H1 (cell line): ENCODE measurements at regions not wholly inside any gene's neighbourhood (a gene's known extent, or its start where the extent isn't known, plus 50 kb on each side); places are given as distances from the start of the nearest gene placed in this dataset.

ENCODE experiments used
- CTCF ChIA-PET: fragments of 300-600 bp; sonication (Branson Sonifier 250); formaldehyde crosslinking; loops from one replicate; lab custom pipeline; 2021; ENCODE audit not compliant: partially characterized antibody; lab: Charles Lee
- POLR2A ChIA-PET: fragments of 300-600 bp; sonication (Branson Sonifier 250); formaldehyde crosslinking; loops from one replicate; lab custom pipeline; 2021; ENCODE audit warnings: inconsistent platforms; ENCODE audit not compliant: partially characterized antibody; lab: Charles Lee
- DNase-seq, 2 experiments: peaks; one replicate each; pipeline versions ENCODE4 v3.0.0 to v3.0.0-alpha.2; 2010 to 2022; ENCODE audit warnings: low spot score in 2 of 2, low read depth in 1 of 2, mixed read lengths in 1 of 2
- FAIRE-seq: peaks from 2 replicates; lab custom pipeline; 2011; peaks lifted over from hg19 to GRCh38; lab: Jason Lieb, UNC
- H2AFZ ChIP-seq: 2 replicates; pipeline ENCODE4 v1.8.1; 2012; ENCODE audit warnings: low read length, inconsistent platforms
- H2AK5ac ChIP-seq: 2 replicates; pipeline ENCODE4 v1.6.1; 2013; ENCODE audit warnings: low read depth, low read length
- H2BK120ac ChIP-seq: replicated peaks from 2 replicates; pipeline ENCODE3; 2013; ENCODE audit warnings: low read depth, low read length, inconsistent platforms
- H2BK12ac ChIP-seq: 2 replicates; pipeline ENCODE4 v1.6.1; 2013; ENCODE audit warnings: low read depth, low read length
- H2BK15ac ChIP-seq: 2 replicates; pipeline ENCODE4 v1.6.1; 2013; ENCODE audit warnings: low read length
- H2BK20ac ChIP-seq: 2 replicates; pipeline ENCODE4 v1.6.1; 2013; ENCODE audit warnings: low read length
- H2BK5ac ChIP-seq: 2 replicates; pipeline ENCODE4 v1.6.1; 2013; ENCODE audit warnings: low read depth, low read length
- H3K14ac ChIP-seq: 2 replicates; pipeline ENCODE4 v1.6.1; 2013; ENCODE audit warnings: inconsistent platforms; ENCODE audit not compliant: insufficient read length
- H3K18ac ChIP-seq: 2 replicates; pipeline ENCODE4 v1.6.1; 2013; ENCODE audit warnings: low read length; ENCODE audit errors: extremely low read depth
- H3K23ac ChIP-seq: 2 replicates; pipeline ENCODE4 v1.6.1; 2013; ENCODE audit warnings: inconsistent platforms; ENCODE audit not compliant: insufficient read length
- H3K23me2 ChIP-seq: 2 replicates; pipeline ENCODE4 v1.6.1; 2013; ENCODE audit warnings: low read depth, low read length
- H3K27ac ChIP-seq: 2 replicates; pipeline ENCODE4 v1.6.1; 2011; ENCODE audit warnings: low read depth, low read length, inconsistent platforms
- H3K27me3 ChIP-seq, 4 experiments: replicated peaks in 1 of 4; 1 replicate in 1 of 4; 2 replicates in 3 of 4; pipeline versions ENCODE4 v1.6.1 to v1.8.1; 2011 to 2013; ENCODE audit warnings: low read length in 3 of 4, mild to moderate bottlenecking in 3 of 4, inconsistent platforms in 2 of 4, mixed read lengths in 2 of 4, moderate library complexity in 1 of 4; ENCODE audit not compliant: control insufficient read depth in 3 of 4, insufficient read depth in 3 of 4; ENCODE audit errors: extremely low read depth in 1 of 4
- H3K36me3 ChIP-seq, 4 experiments: 2 replicates each; pipeline versions ENCODE4 v1.6.1 to v1.8.1; 2011 to 2013; ENCODE audit warnings: mild to moderate bottlenecking in 4 of 4, low read length in 3 of 4, moderate library complexity in 2 of 4, control low read depth in 1 of 4, inconsistent platforms in 1 of 4; ENCODE audit not compliant: insufficient read depth in 4 of 4, control insufficient read depth in 2 of 4
- H3K4ac ChIP-seq: replicated peaks from 2 replicates; pipeline ENCODE3; 2013; ENCODE audit warnings: low read length, low read depth, mixed read lengths, inconsistent platforms; ENCODE audit not compliant: insufficient read length
- H3K4me1 ChIP-seq, 4 experiments: replicated peaks in 1 of 4; 1 replicate in 1 of 4; 2 replicates in 3 of 4; pipeline versions ENCODE4 v1.6.1 to v1.8.1; 2011 to 2013; ENCODE audit warnings: low read length in 3 of 4, inconsistent platforms in 2 of 4, mixed read lengths in 1 of 4; ENCODE audit not compliant: insufficient read depth in 4 of 4, control insufficient read depth in 3 of 4
- H3K4me2 ChIP-seq, 2 experiments: 2 replicates each; pipeline versions ENCODE4 v1.6.1 to v1.8.1; 2011 to 2013; ENCODE audit warnings: low read depth in 2 of 2, low read length in 2 of 2, control low read depth in 1 of 2, inconsistent platforms in 1 of 2, mild to moderate bottlenecking in 1 of 2; ENCODE audit not compliant: insufficient read depth in 1 of 2
- H3K4me3 ChIP-seq, 4 experiments: fragments of 200-600, 300-600 bp in 1 of 4; sonication (generic), shearing (Covaris generic), sonication (Bioruptor Twin) in 1 of 4; 2 replicates each; pipeline versions ENCODE4 v1.5.1 to v1.8.1; 2011 to 2016; ENCODE audit warnings: low read length in 4 of 4, low read depth in 3 of 4, control low read depth in 2 of 4, inconsistent platforms in 2 of 4, mild to moderate bottlenecking in 2 of 4, mixed read lengths in 1 of 4, moderate library complexity in 1 of 4; ENCODE audit not compliant: insufficient read depth in 2 of 4; ENCODE audit errors: extremely low read depth in 1 of 4
- H3K56ac ChIP-seq: replicated peaks from 2 replicates; pipeline ENCODE3; 2013; ENCODE audit warnings: low read depth, mild to moderate bottlenecking, mixed read lengths, low read length, inconsistent platforms; ENCODE audit not compliant: insufficient read length
- H3K79me1 ChIP-seq: 2 replicates; pipeline ENCODE4 v1.6.1; 2013; ENCODE audit warnings: low read depth, low read length, control low read depth
- H3K79me2 ChIP-seq, 2 experiments: 2 replicates each; pipeline versions ENCODE4 v1.6.1 to v1.8.1; 2012 to 2013; ENCODE audit warnings: low read length in 2 of 2, mild to moderate bottlenecking in 2 of 2, inconsistent platforms in 1 of 2; ENCODE audit not compliant: insufficient read depth in 2 of 2, control insufficient read depth in 1 of 2
- H3K9ac ChIP-seq, 4 experiments: replicated peaks in 1 of 4; 1 replicate in 1 of 4; 2 replicates in 3 of 4; pipeline versions ENCODE4 v1.6.1 to v1.8.1; 2011 to 2013; ENCODE audit warnings: low read depth in 3 of 4, low read length in 3 of 4, control low read depth in 2 of 4, mild to moderate bottlenecking in 2 of 4, moderate library complexity in 2 of 4, inconsistent platforms in 1 of 4; ENCODE audit errors: extremely low read depth in 1 of 4
- H3K9me3 ChIP-seq, 2 experiments: 2 replicates each; pipeline versions ENCODE4 v1.6.1 to v1.8.1; 2012 to 2013; ENCODE audit warnings: mild to moderate bottlenecking in 2 of 2, moderate library complexity in 2 of 2, control low read depth in 1 of 2, inconsistent platforms in 1 of 2, low read depth in 1 of 2, low read length in 1 of 2, mixed read lengths in 1 of 2; ENCODE audit not compliant: insufficient read depth in 2 of 2
- H4K20me1 ChIP-seq, 2 experiments: replicated peaks in 1 of 2; 2 replicates each; pipeline versions ENCODE3 to v1.8.1; 2011 to 2013; ENCODE audit warnings: inconsistent platforms in 2 of 2, low read length in 2 of 2, mild to moderate bottlenecking in 1 of 2; ENCODE audit not compliant: insufficient read depth in 2 of 2, control insufficient read depth in 1 of 2
- H4K5ac ChIP-seq: 2 replicates; pipeline ENCODE4 v1.6.1; 2013; ENCODE audit warnings: low read length, low read depth, mixed read lengths, inconsistent platforms; ENCODE audit not compliant: insufficient read length
- H4K8ac ChIP-seq: 2 replicates; pipeline ENCODE4 v1.8.0; 2013; ENCODE audit warnings: mild to moderate bottlenecking, moderate library complexity, low read length, inconsistent platforms; ENCODE audit not compliant: insufficient read depth; ENCODE audit errors: extremely low read depth
- H4K91ac ChIP-seq: replicated peaks from 2 replicates; pipeline ENCODE3; 2013; ENCODE audit warnings: low read length, mixed read lengths, inconsistent platforms; ENCODE audit not compliant: insufficient read length
- CBX8 ChIP-seq: fragments of 300-800, 300-1000 bp; sonication (generic); IDR thresholded peaks from 2 replicates; pipeline ENCODE4 v1.7.1; 2016; ENCODE audit warnings: low read depth, low read length, borderline replicate concordance
- EZH2 ChIP-seq: fragments of 200-600 bp; sonication (generic); IDR thresholded peaks from 2 replicates; pipeline ENCODE4 v1.7.1; 2012; ENCODE audit warnings: low read depth, mild to moderate bottlenecking, moderate library complexity, low read length, inconsistent platforms; ENCODE audit not compliant: severe bottlenecking
- GTF2F1 ChIP-seq: IDR thresholded peaks from 2 replicates; pipeline ENCODE4 v1.6.1; 2012; ENCODE audit warnings: low read depth, low read length, improper control_type of control experiment, borderline replicate concordance
- MAFK ChIP-seq: IDR thresholded peaks from 2 replicates; pipeline ENCODE4 v1.6.1; 2012; ENCODE audit warnings: low read depth, mild to moderate bottlenecking, improper control_type of control experiment, low read length
- RAD21 ChIP-seq, 2 experiments: IDR thresholded peaks in 1 of 2; conservative IDR thresholded peaks in 1 of 2; 2 replicates each; pipeline ENCODE4 v1.6.1; 2011; ENCODE audit warnings: low read depth in 2 of 2, low read length in 2 of 2, improper control_type of control experiment in 1 of 2, inconsistent platforms in 1 of 2, mild to moderate bottlenecking in 1 of 2, moderate library complexity in 1 of 2
- TAF7 ChIP-seq: optimal IDR thresholded peaks from 2 replicates; pipeline ENCODE3; 2011; ENCODE audit warnings: low read depth, mild to moderate bottlenecking, inconsistent platforms, low read length, moderate library complexity, borderline replicate concordance
- WGBS, 2 experiments: shearing (Covaris generic) in 1 of 2; methylation state at CpG; one replicate each; pipeline versions ENCODE4 v1.1.6 to v1.1.7; 2013 to 2015; ENCODE audit warnings: low lambda C conversion rate in 2 of 2, mixed read lengths in 2 of 2, inconsistent platforms in 1 of 2, low coverage in 1 of 2, missing lambda C conversion rate in 1 of 2; ENCODE audit not compliant: insufficient replicate concordance in 2 of 2, insufficient coverage in 1 of 2, insufficient read length in 1 of 2; ENCODE audit errors: extremely low coverage in 1 of 2, missing lambda C conversion rate in 1 of 2; 5-methylcytosine and 5-hydroxymethylcytosine counted together

- Histone ChIP-seq H3K18ac (no peak overlapping the region), H4K20me1 (no peaks in the 10 kb centered on the region), H3K9ac (no peak overlapping the region), H3K4me1 (peaks cover 0 to 3% (median 3%) of the 10 kb centered on the region in 4 experiments; a peak in 2 of 7 replicates), H2BK120ac (no peak overlapping the region), H2BK15ac (no peak overlapping the region), H2BK5ac (no peak overlapping the region), H2AK5ac (no peak overlapping the region), H3K36me3 (no peaks in the 10 kb centered on the region), H3K23me2 (no peaks in the 10 kb centered on the region), H3K4ac (no peak overlapping the region), H3K27ac (no peak overlapping the region), H3K27me3 (no peaks in the 10 kb centered on the region), H3K23ac (no peak overlapping the region), H3K9me3 (no peaks in the 10 kb centered on the region), H3K79me1 (no peaks in the 10 kb centered on the region), H2BK12ac (no peak overlapping the region), H4K5ac (no peak overlapping the region), H3K4me2 (peak overlapping the region in 1 of 2 experiments; percentile 22; a peak in 1 of 4 replicates), H3K4me3 (no peak overlapping the region), H3K14ac (no peak overlapping the region), H4K91ac (no peak overlapping the region), H2AFZ (peak overlapping the region; percentile 99), H2BK20ac (no peak overlapping the region), H3K79me2 (no peaks in the 10 kb centered on the region), H3K56ac (no peak overlapping the region), H4K8ac (no peak overlapping the region)
- 84% methylated on average over 3 of the region's 3 CpGs; no CpG with 5 or more reads in 1 of the 2 experiments for WGBS, 2 experiments
- POLR2A ChIA-PET: no interaction called here
- FAIRE-seq: no peak
- DNase-seq: no peak
- CTCF ChIA-PET: no interaction called here
- TF ChIP-seq EZH2 (no peak), CBX8 (no peak), RAD21 (IDR thresholded peaks at IDR 0.05 in 1 of 2, conservative IDR thresholded peaks at IDR 0.05 in 1 of 2; ENCODE audit: low read depth in 2 of 2, low read length in 2 of 2) (no peak), GTF2F1 (no peak), TAF7 (no peak), MAFK (no peak)
Observed at GRCh38 chr7:114843102-114843501, 78.8 kb upstream of the MDFIC start.
